Right kidney (tissue), 1 donor: ENCODE measurements at regions not wholly inside any gene's neighbourhood (a gene's known extent, or its start where the extent isn't known, plus 50 kb on each side); places are given as distances from the start of the nearest gene placed in this dataset.
"Not testable (repeated sequence)": the region's sequence is repeated elsewhere in the genome, so short reads cannot be mapped to it uniquely, and the experiment has no call there.

Experiments
- DNase-seq: peaks from one replicate; pipeline ENCODE4 v3.0.0-alpha.2; 2016

DNA sequence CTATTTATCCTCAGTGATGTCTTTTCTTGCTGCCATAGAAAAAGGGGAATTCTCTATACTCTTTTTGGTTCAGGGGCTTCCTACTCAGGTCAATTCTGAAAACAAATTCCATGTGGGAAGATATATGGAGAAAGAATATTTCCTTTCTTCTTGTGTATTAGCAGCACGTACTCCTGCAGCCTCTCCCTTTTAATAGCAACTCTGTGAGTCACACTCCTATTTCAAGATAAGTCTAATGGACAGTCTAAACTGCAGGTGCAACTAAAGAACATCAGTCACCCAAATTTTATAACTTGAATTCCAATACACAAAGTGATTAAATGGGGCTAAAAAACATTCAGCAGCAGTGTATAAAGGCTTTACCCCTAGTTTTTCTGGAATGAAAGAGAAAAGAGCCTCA, 942.2 kb downstream of the CNTNAP5 start:
- no peak for DNase-seq

DNA sequence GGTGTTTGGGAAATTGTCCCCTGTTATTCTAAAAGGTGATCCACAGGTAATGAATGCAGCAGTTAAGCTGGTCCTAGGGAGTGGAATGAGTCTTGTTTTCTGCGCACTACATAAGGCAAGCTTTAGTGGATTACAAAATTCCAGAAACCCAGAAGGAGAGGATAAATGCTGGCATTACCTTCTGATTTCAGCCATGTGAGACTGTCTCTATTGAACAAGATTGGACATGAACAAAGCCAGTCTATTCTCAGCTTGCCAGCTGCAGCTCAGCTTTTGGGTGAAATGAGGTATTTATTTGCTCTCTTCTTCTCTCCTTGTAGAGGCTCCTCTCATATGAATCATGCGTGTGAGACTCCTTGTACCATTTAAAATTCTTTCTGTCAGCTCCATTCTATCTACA, 944.9 kb downstream of the CNTNAP5 start:
- DNase-seq, result no peak

DNA sequence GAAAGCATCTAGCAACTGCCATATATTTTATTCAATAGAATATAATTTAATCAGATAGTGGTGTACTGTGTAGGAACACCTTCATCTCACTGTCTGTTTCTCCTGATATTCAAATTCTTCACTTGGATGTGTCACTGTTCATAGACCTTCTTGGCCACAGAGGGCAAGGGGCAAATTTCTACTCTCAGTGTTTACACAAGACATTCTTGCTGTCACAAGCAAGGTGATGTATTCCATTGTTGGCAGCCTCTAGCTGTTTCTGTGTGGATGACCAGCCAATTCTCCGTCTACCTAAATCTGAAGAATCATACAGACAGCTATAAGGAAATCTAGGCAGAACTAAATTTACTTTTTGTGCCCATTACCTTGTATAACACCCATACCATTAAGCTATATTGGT, 948.3 kb downstream of the CNTNAP5 start:
- no peak for DNase-seq

DNA sequence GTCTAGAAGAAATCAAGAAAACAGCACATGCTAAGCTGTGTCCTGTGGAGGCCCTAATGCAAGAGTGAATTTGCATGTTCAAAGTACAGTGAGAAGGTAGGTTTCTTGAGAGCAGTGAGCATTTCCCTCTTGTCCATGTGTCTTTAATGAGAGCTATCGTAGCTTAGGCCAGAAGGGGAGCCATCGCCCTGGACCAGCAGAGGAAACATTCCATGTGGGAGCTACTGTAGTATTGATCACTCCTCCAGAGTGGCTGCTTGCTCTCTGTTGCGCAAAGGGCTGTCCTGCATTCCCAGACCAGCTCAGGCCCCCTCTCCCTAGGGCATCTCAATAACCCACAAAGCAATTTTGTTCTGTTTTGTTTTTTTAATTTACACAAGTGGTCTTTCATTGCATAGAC, 950.1 kb downstream of the CNTNAP5 start:
- no peak for DNase-seq

DNA sequence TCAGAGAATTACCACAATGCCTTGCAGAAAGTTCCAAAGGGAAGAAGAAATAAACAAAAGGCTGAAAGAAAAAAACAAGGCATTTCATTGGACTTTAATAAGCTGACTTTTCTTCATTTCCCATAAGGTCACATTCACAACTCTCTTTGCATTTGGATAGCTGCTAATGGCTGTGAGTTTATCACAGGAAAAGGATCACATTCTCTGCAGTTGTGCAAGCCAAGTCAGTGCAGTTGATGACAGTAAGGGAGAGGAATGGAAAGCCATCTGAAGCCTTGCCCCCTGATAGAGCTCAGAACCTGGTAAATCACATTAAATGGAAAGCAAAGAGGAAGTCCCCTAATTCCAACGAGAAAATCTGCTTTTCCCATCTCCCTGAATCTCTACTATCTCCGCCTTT, 950.6 kb downstream of the CNTNAP5 start:
- DNase-seq, result no peak

DNA sequence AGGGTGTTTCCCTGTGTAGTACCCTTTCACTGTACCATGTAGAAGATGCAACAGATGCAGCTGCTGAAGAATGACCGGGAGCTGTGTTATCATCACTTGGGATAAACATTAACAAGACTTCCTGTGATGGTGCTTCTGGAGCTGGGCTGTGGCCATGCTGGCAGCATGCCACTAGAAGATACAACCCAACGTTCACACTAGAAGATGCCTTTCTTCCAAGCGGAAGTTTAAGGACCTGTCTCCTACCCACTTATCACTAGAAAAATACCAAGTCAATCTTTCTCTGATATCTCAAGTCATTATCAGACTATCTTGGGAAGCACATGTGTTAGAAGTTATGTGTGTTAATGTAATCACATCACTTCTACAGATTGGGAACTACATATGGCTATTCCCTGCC, 953.5 kb downstream of the CNTNAP5 start:
- DNase-seq, result no peak

DNA sequence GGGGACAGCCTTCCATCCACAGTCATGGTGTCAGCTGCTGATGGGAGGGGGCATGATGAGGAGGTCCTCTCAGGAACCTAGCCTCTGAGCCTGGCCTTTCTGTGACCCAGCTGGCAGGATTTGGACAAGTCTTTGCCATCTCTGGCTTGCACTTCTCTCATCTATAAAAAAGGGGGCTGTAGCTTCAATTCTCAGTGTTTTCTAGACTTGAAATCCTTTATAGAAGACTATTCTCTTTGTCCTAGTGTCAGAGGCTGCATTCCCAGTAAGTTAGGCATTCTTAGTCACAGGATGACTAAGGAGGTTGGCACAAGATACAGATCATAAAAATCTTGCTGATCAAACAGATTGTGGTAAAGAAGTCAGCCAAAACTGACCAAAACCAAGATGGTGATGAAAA, 958.5 kb downstream of the CNTNAP5 start:
- no peak for DNase-seq

DNA sequence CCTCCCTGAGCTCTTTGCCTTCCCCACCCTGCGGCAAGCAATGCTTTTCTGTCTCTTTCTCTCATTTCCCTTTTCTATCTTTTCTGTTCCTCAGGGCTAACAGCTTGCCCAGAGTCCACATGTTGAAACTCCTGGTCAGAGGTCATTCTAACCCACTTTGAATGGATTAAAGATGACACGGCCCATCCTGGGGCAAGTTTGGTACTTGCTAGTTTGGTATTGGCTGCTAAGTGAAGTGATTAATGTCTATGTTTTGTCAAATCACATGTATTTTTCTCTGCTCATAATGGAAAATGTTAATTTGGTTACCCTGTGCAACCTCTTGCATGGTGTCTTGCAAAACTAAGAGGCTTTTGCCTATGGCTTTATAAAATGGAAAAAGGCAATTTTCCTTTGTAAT, 960.2 kb downstream of the CNTNAP5 start:
- DNase-seq, result no peak

DNA sequence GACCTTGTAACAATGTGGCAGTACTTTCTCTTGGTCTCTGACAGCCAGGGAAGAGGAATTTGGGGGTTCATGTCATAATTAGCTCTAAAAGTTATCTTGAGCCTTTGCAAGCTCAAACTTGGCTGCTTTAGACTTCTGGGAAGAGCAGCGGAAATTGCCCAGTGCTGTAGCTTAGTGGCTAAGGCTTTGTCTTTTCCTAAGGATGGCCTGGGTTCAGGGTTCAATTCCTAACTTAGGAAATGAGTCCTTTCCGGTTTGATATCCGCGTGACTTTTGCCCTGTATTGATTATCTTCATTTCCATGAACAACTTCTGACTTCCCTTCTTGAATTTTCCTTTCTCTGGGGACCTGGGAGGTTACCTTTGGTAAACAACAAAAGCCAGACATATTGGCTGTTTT, 961.0 kb downstream of the CNTNAP5 start:
- no peak for DNase-seq

DNA sequence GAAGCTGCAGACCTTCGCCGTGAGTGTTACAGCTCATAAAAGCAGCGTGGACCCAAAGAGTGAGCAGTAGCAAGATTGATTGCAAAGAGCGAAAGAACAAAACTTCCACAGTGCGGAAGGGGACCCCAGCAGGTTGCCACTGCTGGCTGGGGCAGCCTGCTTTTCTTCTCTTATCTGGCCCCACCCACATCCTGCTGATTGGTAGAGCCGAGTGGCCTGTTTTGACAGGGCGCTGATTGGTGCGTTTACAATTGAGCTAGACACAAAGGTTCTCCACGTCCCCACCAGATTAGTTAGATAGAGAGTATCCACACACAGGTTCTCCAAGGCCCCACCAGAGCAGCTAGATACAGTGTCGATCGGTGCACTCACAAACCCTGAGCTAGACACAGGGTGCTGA, 961.8 kb downstream of the CNTNAP5 start:
- DNase-seq, result not testable (repeated sequence)

DNA sequence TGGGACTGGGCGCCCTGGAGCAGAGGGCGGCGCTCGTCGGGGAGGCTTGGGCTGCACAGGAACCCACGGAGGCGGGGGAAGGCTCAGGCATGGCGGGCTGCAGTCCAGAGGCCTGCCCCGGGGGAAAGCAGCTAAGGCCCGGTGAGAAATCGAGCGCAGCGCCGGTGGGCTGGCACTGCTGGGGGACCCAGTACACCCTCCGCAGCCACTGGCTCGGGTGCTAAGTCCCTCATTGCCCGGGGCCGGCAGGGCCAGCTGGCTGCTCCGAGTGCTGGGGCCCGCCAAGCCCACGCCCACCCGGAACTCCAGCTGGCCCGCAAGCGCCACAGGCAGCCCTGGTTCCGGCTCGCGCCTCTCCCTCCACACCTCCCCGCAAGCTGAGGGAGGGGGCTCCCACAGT, 962.3 kb downstream of the CNTNAP5 start:
- not testable (repeated sequence) for DNase-seq

DNA sequence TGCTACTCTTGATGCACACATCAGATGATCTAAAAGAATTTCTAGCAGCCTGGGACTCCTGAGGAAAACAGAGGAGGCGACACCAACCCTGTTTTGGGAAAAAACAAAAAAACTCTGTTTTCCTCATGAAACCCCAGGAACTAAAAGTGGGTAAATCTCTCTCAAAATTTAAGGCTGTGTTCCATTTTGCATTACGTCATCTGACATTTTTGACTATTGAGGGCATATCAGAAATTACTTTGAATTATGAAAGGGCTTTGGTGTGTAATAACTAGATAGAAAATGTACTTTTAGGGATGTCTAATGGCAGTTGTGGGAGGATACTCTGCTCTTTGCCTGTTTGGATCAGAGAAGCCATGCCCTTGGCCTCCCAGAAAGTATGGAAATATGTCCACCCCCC, 963.0 kb downstream of the CNTNAP5 start:
- no peak for DNase-seq

DNA sequence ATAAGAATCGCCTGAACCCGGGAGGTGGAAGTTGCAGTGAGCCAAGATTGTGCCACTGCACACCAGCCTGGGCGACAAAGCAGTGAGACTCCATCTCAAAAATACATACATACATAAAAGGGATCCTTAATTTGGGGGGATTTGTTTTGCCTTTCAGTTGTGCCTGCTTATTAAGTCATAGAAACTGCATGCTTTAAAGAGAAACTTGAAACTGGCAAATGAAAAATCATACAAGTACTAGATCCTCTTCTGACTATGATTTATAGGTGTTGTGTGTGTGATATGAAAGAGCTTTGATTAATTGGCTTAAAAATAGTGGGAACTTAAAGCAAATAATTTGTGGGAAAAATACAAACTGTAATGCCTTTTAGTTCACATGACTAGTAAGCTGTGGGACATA, 963.7 kb downstream of the CNTNAP5 start:
- DNase-seq, result no peak

DNA sequence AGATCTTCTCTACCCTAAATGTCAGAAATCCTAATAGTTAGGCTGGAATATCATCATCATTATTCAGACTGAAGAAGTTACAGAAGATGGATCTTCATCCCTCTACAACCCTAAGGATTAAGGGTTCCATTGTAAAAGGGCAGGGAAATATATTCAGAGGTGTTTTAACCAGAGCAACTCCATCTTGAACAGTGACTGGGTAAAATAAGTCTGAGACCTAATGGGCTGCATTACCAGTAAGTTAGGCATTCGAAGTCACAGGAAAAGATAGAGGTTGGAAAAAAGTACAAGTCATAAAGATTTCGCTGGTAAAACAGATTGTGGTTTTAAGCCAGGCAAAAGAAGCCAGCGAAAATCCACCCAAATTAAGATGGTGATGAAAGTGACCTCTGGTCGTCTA, 968.7 kb downstream of the CNTNAP5 start:
- DNase-seq, result no peak

DNA sequence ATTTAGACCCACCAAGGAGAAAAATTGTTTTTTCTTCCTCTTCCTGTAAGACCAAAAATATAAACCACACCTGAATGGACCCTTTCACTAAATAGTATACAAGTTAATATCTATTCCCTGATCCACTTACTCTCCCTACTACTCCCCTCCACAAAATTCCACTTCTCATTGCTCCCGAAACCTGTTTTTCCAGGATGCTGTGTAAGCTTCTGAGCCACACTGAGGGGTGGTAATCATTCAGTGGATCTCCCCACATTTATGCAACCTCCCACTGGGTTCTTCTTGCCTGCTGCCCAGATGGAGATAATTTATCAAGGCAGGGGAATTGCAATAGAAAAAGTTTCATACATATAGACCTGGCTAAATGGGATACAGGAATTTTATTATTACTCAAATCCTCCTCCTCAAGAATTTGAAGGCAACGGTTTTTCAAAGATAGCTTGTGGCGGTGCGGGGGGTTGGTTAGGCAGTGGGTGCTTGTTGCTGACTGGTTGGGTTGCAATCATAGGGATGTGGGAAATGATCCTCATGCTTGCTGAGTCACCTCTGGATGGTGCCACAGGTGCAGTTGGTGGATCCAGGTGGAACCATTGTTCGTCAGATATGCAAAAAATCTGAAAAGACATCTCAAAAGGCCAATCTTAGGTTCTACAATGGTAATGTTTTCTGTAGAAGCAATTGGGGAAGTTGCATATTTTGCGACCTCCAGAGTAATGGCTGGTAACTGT, 970.3 kb downstream of the CNTNAP5 start:
- DNase-seq, result no peak

DNA sequence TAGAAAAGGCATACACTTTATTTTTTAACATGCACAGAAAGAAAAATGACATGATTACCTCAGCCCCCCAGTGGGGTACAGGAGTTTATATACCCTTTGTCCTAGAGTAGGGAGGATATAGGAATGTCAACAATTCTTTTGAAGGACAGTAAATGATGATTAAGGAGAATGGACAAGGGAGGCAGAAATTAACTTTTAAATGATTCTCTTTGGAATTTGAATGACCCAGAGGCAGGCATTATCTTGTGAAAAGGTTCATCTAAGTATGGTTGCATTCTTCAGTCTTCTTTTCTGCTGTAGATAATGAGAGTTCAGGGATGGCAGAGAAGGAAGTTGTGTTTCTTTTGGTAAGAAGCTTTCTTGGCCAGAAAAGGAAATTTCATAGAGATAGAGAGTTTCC, 971.3 kb downstream of the CNTNAP5 start:
- no peak for DNase-seq

DNA sequence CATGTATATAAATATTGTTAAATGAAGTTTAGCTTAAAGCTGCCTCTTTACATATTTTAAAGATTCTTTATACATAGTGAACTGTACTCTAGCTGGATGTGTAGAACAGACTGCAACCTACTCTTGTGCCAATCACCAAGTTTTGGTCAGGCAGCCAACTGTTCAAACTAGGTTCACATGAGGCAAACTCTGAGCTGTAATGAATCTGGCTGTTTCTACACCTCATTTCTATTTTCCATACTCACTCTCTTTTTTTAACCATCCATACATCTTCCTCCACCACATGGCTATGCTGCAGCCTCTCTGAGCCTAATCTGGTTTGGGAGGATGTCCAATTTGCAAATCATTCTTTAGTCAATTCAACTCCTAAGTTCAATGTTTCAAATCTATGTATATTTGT, 974.8 kb downstream of the CNTNAP5 start:
- DNase-seq, result no peak

DNA sequence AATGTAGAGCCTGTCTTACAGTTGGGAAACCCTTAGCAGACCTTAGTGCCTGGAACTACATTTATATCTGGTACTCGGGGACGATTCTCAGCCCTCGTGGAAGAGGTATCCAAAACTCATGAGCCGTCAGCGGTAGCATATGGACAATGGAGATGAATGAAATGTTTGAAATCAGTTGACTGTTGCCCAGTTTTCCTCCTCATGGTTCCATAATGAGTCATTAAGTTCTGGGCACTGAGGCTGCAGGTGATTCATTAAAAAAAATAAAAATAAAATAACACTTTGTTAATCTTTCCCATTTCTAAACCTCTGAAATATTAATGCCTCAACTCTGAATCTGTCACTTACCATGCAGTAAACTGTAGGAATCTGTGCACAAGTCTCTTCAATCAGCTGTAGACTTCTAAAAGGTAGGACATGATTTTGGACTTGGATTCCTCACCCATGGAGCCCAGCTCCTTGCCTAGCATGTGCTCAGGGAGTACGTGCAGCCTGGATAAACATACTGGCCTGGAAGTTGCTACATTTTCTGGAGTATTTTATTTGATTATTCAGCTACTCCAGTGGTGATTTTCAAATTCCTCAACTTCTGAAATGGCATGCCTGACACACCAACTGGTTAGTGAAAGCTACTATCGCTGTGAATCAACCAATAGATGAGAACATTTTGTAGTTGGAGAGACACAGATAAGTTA, 979.2 kb downstream of the CNTNAP5 start:
- DNase-seq, result no peak

DNA sequence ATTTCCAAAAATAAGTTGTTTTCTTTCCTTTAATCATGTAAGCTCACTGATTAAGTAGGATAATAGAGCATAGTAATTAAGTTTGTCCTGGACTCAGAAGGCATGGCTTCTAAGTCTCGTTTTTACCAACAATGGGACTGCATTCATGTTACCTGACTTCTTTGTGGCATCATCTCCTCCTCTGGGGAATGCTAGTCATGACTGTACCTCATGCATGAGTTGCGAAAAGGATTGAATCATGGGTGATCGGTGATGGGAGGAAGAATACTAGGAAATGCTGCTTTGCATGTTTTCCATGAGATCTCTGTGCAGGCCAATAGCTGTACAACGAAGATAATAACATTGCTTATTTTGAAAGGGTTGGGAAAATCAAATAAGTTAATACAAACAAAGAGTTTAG, 981.6 kb downstream of the CNTNAP5 start:
- no peak for DNase-seq

DNA sequence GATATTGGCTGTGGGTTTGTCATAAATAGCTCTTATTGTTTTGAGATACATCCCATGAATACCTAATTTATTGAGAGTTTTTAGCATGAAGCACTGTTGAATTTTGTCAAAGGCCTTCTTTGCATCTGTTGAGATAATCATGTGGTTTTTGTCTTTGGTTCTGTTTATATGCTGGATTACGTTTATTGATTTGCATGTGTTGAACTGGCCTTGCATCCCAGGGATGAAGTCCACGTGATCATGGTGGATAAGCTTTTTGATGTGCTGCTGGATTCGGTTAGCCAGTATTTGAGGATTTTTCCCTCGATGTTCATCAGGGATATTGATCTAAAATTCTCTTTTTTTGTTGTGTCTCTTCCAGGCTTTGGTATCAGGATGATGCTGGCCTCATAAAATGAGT, 1003.6 kb downstream of the CNTNAP5 start:
- not testable (repeated sequence) for DNase-seq

DNA sequence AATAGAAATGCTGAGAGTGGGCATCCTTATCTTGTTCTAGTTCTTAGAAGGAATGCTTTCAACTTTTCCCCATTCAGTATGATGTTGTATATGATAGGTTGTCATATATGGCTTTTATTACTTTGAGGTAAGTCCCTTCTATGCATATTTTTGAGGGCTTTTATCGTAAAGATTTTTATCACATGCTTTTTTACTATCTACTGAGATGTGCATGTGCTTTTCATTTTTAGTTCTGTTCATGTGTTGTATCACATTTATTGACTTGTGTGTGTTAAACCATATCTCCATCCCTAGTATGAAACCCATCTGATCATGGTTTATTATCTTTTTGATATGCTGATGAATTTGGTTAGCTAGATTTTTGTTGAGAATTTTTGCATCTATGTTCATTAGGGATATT, 1008.8 kb downstream of the CNTNAP5 start:
- DNase-seq, result no peak

DNA sequence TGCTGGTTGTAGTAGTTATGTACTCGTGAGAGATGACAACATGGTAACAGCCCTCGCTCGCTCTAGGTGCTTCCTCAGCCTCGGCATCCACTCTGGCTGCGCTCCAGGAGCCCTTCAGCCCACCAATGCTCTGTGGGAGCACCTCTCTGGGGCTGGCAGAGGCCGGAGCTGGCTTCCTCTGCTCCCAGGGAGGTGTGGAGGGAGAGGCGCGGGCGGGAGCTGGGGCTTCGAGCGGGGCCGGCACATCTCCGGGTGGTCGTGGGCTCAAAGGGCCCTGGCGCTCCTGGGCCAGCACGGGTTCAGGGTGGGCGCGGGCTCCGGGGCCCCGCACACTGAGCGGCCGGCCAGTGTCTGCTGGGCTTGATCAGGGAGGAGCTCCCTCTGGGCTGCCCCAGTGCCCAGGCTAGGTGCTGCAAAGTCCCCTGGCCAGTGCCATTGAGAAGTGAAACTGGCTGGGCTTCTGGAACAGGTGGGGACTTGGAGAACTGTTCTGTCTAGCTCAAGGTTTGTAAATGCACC, 1012.1 kb downstream of the CNTNAP5 start:
- no peak for DNase-seq

DNA sequence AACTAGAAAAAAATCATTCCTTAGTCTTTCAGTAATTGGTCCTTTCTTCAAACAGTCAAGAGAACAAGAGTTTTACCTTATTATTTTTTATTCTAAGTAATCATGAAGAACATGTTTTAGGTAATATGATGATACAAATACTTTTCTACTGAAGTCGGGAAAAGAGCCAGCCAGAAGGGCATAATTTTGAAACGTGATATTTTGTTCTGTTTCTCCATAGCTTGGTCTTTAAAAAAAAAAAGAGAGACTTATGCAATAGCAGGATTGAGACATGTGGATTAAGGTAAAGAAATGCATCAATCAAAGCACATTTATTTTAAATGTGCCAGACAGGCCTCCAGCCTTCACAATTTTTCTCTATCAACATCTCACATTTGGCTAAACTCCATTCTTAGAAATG, 1016.8 kb downstream of the CNTNAP5 start:
- no peak for DNase-seq

DNA sequence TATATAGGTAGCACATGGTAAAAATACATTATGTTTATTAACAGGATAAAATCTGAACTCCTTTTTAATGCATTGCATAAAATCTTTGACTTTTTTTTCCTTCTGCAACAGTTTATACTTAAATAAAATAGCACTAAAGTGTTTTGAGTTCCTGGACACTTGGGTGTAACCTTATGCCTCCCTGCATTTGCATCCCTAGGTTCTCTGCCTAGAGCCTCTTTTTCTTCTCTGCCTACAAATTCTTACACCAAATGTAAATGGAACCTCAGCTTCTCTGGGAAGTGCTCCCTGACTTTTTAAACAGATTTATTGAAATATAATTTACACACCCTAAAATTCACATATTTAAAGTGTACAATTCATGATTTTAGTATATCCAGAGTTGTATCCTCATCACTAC, 1017.6 kb downstream of the CNTNAP5 start:
- no peak for DNase-seq
